ENCODE measurements at regions not wholly inside any gene's neighbourhood (a gene's known extent, or its start where the extent isn't known, plus 50 kb on each side); places are given as distances from the start of the nearest gene placed in this dataset.

GRCh38 chr7:110309941-110310340 lies 781.0 kb upstream of the LRRN3 start:
- no peak for TF ChIP-seq POLR2A (IDR thresholded peaks at IDR 0.05)
- TF ChIP-seq, protein P1, sequence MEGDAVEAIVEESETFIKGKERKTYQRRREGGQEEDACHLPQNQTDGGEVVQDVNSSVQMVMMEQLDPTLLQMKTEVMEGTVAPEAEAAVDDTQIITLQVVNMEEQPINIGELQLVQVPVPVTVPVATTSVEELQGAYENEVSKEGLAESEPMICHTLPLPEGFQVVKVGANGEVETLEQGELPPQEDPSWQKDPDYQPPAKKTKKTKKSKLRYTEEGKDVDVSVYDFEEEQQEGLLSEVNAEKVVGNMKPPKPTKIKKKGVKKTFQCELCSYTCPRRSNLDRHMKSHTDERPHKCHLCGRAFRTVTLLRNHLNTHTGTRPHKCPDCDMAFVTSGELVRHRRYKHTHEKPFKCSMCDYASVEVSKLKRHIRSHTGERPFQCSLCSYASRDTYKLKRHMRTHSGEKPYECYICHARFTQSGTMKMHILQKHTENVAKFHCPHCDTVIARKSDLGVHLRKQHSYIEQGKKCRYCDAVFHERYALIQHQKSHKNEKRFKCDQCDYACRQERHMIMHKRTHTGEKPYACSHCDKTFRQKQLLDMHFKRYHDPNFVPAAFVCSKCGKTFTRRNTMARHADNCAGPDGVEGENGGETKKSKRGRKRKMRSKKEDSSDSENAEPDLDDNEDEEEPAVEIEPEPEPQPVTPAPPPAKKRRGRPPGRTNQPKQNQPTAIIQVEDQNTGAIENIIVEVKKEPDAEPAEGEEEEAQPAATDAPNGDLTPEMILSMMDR (IDR thresholded peaks at IDR 0.05 in 4 of 5, conservative IDR thresholded peaks at IDR 0.05 in 1 of 5): no peak
